Sigmoid colon (tissue), 6 donors: ENCODE measurements at regions not wholly inside any gene's neighbourhood (a gene's known extent, or its start where the extent isn't known, plus 50 kb on each side); places are given as distances from the start of the nearest gene placed in this dataset.

Experiments used
- DNase-seq: peaks from one replicate; pipeline ENCODE4 v3.0.0-alpha.2; 2019
- H3K27ac ChIP-seq, 4 donors: fragments of 200-600 bp; sonication (generic); one replicate each; pipeline ENCODE4 v1.5.1; 2016 to 2019; ENCODE audit warnings: mild to moderate bottlenecking in 1 of 4
- H3K27me3 ChIP-seq, 3 donors: fragments of 200-600 bp; sonication (generic); one replicate each; pipeline ENCODE4 v1.5.1; 2019; ENCODE audit warnings: mild to moderate bottlenecking in 1 of 3
- H3K36me3 ChIP-seq, 4 donors: fragments of 200-600 bp; sonication (generic); one replicate each; pipeline ENCODE4 v1.5.1; 2016 to 2019
- H3K4me1 ChIP-seq, 4 donors: fragments of 200-600 bp; sonication (generic); one replicate each; pipeline ENCODE4 v1.5.1; 2017 to 2019
- H3K4me3 ChIP-seq, 4 donors: fragments of 200-600 bp; sonication (generic); one replicate each; pipeline ENCODE4 v1.5.1; 2017 to 2019; ENCODE audit warnings: mild to moderate bottlenecking in 2 of 4, moderate library complexity in 1 of 4
- H3K9me3 ChIP-seq, 4 donors: fragments of 200-600 bp in 3 of 4; sonication (generic) in 3 of 4; one replicate each; pipeline versions ENCODE4 v1.5.1 to v1.6.1; 2013 to 2019
- EP300 ChIP-seq, 4 donors: sonication (generic); formaldehyde crosslinking; IDR thresholded peaks; one replicate each; pipeline ENCODE4 v1.6.1; 2017; ENCODE audit warnings: antibody characterized with exemption in 4 of 4
- POLR2A ChIP-seq, 2 donors: fragments of 450-650 bp; IDR thresholded peaks; one replicate each; pipeline ENCODE4 v1.6.1; 2016; ENCODE audit warnings: antibody characterized with exemption in 2 of 2, mild to moderate bottlenecking in 2 of 2, moderate library complexity in 2 of 2
- POLR2AphosphoS5 ChIP-seq, 4 donors: sonication (generic); formaldehyde crosslinking; IDR thresholded peaks; one replicate each; pipeline ENCODE4 v1.6.1; 2017; ENCODE audit warnings: antibody characterized with exemption in 4 of 4
- WGBS, 2 donors: extraction: QIAGEN DNeasy Blood & Tissue Kit; methylation state at CpG; one replicate each; pipeline ENCODE4 v1.1.7; 2013; 5-methylcytosine and 5-hydroxymethylcytosine counted together
- intact Hi-C: fragments of 100-400 bp; cut with DNase I; formaldehyde crosslinking; loops from one replicate; pipeline ENCODE4 v1.15.1; 2023
- TF ChIP-seq, protein P1 (sequence below), 4 experiments: fragments of 450-650 bp in 3 of 4; fragments of 200-600 bp in 1 of 4; IDR thresholded peaks; one replicate each; pipeline ENCODE4 v1.5.1; 2016 to 2019; ENCODE audit warnings: antibody characterized with exemption in 4 of 4, mild to moderate bottlenecking in 3 of 4, moderate library complexity in 2 of 4
- donor health status: healthy with polysubstance abuse.
- donor health status: healthy.

DNA sequence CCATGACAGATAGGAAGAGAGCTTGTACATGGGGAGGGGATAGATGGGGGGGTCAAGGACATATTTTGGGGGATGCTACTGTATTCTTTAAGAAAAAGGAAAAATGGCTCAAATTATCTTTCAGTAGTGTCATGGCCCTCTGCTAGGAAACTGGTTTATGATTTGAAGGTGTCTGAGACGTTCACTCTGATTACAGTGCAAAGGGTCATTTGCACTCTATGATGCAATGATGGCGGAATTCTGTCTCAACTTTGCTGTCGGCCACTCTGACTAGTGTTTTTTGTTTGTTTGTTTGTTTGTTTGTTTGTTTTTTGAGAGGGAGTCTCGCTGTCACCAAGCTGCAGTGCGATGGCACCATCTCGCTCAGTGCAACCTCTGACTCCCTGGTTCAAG lies 180.0 kb downstream of the SOX4 start:
- H3K4me3 ChIP-seq: no peak overlapping the region

DNA sequence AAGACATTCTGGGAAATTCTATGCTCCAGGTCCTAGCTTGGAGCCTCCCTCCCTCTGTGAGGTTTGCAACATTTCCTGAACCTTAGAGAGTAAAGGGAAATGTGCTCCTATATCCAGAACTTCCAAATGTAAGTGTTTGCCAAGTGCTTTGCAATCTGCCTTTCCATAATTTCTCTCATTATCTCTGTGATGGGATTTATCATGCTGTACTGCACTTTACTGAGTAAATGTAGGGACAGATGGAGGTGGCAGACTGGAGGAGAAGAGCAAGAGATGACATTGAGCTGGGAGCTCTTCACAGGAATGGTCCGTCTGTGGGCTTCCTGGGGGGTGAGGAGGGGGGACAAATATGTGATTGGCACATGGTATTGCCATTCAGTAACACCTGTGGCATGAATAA lies 184.3 kb downstream of the SOX4 start:
- Histone ChIP-seq H3K9me3 (no peaks in the 10 kb centered on the region), H3K4me1 (peaks cover 0 to 9% (median 7%) of the 10 kb centered on the region in 4 donors), H3K27me3 (no peaks in the 10 kb centered on the region), H3K36me3 (no peaks in the 10 kb centered on the region), H3K27ac (no peak overlapping the region), H3K4me3 (no peak overlapping the region)
- intact Hi-C loops: no loop called here
- 89 to 96% methylated on average over 1 of the region's 1 CpG for WGBS, 2 donors
- DNase-seq: no peak
- TF ChIP-seq POLR2AphosphoS5 (IDR thresholded peaks at IDR 0.05) (no peak), EP300 (IDR thresholded peaks at IDR 0.05) (no peak)

More for the DNA sequence above, 180.0 kb downstream of the SOX4 start:
- Histone ChIP-seq H3K4me1 (peaks cover 0 to 41% (median 30%) of the 10 kb centered on the region in 4 donors), H3K36me3 (no peaks in the 10 kb centered on the region), H3K27me3 (no peaks in the 10 kb centered on the region), H3K27ac (no peak overlapping the region), H3K9me3 (no peaks in the 10 kb centered on the region)
- 60 to 84% methylated on average over 6 of the region's 6 CpGs for WGBS, 2 donors
- no peak for DNase-seq
- TF ChIP-seq, protein P1, sequence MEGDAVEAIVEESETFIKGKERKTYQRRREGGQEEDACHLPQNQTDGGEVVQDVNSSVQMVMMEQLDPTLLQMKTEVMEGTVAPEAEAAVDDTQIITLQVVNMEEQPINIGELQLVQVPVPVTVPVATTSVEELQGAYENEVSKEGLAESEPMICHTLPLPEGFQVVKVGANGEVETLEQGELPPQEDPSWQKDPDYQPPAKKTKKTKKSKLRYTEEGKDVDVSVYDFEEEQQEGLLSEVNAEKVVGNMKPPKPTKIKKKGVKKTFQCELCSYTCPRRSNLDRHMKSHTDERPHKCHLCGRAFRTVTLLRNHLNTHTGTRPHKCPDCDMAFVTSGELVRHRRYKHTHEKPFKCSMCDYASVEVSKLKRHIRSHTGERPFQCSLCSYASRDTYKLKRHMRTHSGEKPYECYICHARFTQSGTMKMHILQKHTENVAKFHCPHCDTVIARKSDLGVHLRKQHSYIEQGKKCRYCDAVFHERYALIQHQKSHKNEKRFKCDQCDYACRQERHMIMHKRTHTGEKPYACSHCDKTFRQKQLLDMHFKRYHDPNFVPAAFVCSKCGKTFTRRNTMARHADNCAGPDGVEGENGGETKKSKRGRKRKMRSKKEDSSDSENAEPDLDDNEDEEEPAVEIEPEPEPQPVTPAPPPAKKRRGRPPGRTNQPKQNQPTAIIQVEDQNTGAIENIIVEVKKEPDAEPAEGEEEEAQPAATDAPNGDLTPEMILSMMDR (IDR thresholded peaks at IDR 0.05): no peak
- TF ChIP-seq POLR2AphosphoS5 (IDR thresholded peaks at IDR 0.05): no peak
- no peak for TF ChIP-seq EP300 (IDR thresholded peaks at IDR 0.05)
- TF ChIP-seq POLR2A (IDR thresholded peaks at IDR 0.05): no peak
- intact Hi-C loops: no loop called here

DNA sequence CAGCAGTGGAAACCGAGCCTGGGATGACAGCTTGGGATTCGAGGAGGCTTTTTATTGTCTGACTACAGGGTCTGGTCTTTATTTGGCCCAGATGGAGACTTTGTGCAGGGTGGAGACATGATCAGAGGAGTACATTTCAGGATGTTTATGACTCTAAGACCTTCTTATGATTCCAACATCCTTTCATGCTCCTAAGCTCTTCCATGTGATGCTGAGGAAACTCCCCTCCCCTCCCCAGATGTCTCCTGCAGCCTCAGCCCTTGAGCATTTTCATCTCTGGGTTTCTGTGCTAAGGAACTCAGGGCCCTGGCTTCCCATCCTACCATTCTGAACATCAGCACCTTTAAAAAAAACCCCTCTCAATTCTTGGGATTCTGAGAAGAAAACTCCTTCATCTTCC lies 186.6 kb downstream of the SOX4 start:
- no peak overlapping the region for H3K4me3 ChIP-seq
- intact Hi-C loops: no loop called here
- no peak for DNase-seq
- no peak for TF ChIP-seq EP300 (IDR thresholded peaks at IDR 0.05)
- H3K9me3 ChIP-seq: no peaks in the 10 kb centered on the region
- H3K27me3 ChIP-seq: no peaks in the 10 kb centered on the region
- no peak overlapping the region for H3K27ac ChIP-seq
- no peaks in the 10 kb centered on the region for H3K36me3 ChIP-seq
- WGBS, 2 donors: 58 to 75% methylated on average over 2 of the region's 2 CpGs
- no peaks in the 10 kb centered on the region for H3K4me1 ChIP-seq

DNA sequence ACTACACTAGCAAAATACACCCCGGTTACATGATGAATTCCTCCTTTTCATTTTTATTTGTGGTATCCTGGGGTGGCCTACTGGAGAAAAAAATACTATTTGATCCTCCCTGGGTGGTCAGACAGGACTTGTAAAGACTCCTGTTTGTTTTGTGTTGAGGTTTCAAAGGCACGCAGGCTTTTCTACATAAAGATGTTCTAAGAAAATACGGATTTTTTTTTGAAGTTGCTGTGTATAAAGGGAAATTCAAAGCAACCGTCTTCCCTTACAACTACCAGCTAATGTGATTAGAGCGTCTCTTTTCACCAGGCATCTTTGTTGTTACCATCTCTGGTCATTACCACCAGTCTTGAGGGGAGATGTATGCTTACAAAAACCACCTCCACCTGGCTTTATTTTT lies 187.1 kb downstream of the SOX4 start:
- intact Hi-C loops: no loop called here
- DNase-seq: no peak

DNA sequence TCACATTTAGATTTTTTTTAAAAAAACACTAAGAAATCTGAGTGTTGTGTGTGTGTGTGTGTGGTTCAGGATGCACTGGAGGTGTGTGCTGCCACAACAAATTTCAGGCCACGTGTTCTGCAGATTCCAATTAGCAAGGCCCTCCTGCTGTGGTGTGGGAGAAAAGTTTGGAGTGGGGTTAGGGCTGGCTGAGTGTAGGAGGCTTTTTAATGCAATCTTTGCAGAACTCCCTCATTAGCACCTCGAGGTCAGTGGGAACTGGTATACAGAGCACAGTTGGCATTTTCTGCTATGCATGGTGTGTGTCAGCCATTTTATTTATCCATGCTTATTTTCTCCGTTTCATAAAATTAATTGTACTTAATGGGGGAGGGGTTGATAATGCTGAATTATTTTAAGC lies 187.6 kb downstream of the SOX4 start:
- Histone ChIP-seq H3K27ac (no peak overlapping the region), H3K4me3 (no peak overlapping the region), H3K27me3 (no peaks in the 10 kb centered on the region), H3K9me3 (no peaks in the 10 kb centered on the region), H3K4me1 (no peaks in the 10 kb centered on the region), H3K36me3 (no peaks in the 10 kb centered on the region)
- DNase-seq: no peak
- WGBS, 2 donors: 77 to 79% methylated on average over 3 of the region's 3 CpGs
- TF ChIP-seq POLR2AphosphoS5 (IDR thresholded peaks at IDR 0.05) (no peak), POLR2A (IDR thresholded peaks at IDR 0.05) (no peak), EP300 (IDR thresholded peaks at IDR 0.05) (no peak)
- TF ChIP-seq, protein P1 (IDR thresholded peaks at IDR 0.05): no peak
- intact Hi-C loops: no loop called here

More for the DNA sequence above, 187.1 kb downstream of the SOX4 start:
- Histone ChIP-seq H3K36me3 (no peaks in the 10 kb centered on the region), H3K9me3 (no peaks in the 10 kb centered on the region), H3K4me3 (no peak overlapping the region), H3K4me1 (no peaks in the 10 kb centered on the region), H3K27me3 (no peaks in the 10 kb centered on the region), H3K27ac (no peak overlapping the region)
- TF ChIP-seq EP300 (IDR thresholded peaks at IDR 0.05): no peak
- no peak for TF ChIP-seq POLR2A (IDR thresholded peaks at IDR 0.05)
- TF ChIP-seq, protein P1 (IDR thresholded peaks at IDR 0.05): no peak
- TF ChIP-seq POLR2AphosphoS5 (IDR thresholded peaks at IDR 0.05): no peak
- WGBS, 2 donors: 79 to 83% methylated on average over 5 of the region's 5 CpGs

DNA sequence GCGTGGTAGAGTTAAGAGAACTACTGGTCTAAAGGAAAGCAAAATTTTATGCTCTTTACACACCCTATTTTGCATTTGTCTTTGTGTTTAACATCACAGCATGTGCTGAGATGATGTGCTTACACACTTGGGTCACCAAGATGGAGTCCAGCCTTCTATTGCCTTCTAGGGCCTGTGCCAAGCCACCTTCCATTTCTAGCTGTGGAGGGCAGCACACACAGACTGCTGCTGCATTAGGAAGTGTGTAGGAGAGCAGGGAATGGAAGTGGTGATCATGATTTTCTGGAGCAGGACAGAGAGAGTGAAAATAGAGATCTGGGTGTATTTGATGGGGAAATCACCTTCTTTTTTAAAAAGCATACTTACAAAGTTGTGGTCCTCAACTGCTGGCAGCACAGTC lies 191.6 kb downstream of the SOX4 start:
- intact Hi-C loops: no loop called here

More for the DNA sequence above, 191.6 kb downstream of the SOX4 start:
- H3K27ac ChIP-seq: no peak overlapping the region
- no peak overlapping the region for H3K4me3 ChIP-seq
- TF ChIP-seq EP300 (IDR thresholded peaks at IDR 0.05): no peak
- TF ChIP-seq, protein P1 (IDR thresholded peaks at IDR 0.05): no peak
- no peak for TF ChIP-seq POLR2A (IDR thresholded peaks at IDR 0.05)
- no peak for TF ChIP-seq POLR2AphosphoS5 (IDR thresholded peaks at IDR 0.05)
- H3K36me3 ChIP-seq: no peaks in the 10 kb centered on the region
- no peaks in the 10 kb centered on the region for H3K27me3 ChIP-seq
- H3K9me3 ChIP-seq: no peaks in the 10 kb centered on the region
- H3K4me1 ChIP-seq: no peaks in the 10 kb centered on the region
- no peak for DNase-seq
- WGBS, 2 donors: 89 to 90% methylated on average over 1 of the region's 1 CpG
